AG09319 (cell line): ENCODE measurements at regions not wholly inside any gene's neighbourhood (a gene's known extent, or its start where the extent isn't known, plus 50 kb on each side); places are given as distances from the start of the nearest gene placed in this dataset.
"Not testable (repeated sequence)": the region's sequence is repeated elsewhere in the genome, so short reads cannot be mapped to it uniquely, and the experiment has no call there.

Experiments
- DNase-seq: peaks from one replicate; pipeline ENCODE4 v3.0.0-alpha.2; 2010; ENCODE audit warnings: low read depth; ENCODE audit errors: extremely low read depth
- CTCF ChIP-seq: IDR thresholded peaks from 2 replicates; pipeline ENCODE4 v1.5.1; 2011; ENCODE audit warnings: low read depth, mild to moderate bottlenecking, inconsistent platforms, low read length, moderate library complexity

- DNase-seq, result no peak
- no peak for TF ChIP-seq CTCF
Measured at GRCh38 chr18:25534401-25534800, 182.4 kb upstream of the ZNF521 start.

DNA sequence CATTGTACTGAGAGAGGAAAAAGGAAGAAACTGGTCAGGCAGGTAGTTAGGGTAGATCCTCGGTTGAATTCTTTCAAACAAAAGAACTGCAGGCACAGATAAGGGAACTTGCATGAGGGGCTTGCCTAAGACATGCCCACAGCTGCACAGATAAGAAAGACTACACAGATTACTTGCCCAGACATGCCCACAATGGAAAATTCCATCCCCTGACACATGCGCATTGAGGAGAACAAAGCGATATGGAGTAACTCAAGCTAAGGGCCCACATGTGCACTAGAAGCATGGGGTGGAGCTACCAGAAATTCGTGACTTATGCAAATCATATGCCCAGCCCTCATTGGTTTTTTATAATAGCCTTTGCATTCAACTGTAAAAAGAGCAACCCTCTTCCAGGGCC is 181.3 kb upstream of the ZNF521 start:
- no peak for TF ChIP-seq CTCF
- no peak for DNase-seq

DNA sequence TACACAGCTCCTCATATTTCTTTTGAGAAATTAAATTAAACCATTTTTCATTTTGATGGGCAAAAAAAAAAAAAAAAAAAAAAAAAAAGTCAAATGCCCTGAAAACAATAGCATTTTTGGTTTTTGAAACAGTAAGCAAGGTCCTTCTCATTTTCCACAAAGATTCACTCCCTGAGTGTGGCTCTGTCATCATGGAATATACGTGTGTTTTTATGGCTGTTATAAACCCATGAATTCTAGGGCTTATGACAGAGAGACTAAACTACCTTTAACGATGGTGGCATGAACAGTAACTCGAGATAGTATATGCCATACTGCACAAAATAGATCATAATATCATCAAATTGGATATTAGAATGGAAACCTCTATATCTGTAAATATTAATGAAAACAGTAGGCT is 179.2 kb upstream of the ZNF521 start:
- no peak for DNase-seq
- TF ChIP-seq CTCF, result no peak

DNA sequence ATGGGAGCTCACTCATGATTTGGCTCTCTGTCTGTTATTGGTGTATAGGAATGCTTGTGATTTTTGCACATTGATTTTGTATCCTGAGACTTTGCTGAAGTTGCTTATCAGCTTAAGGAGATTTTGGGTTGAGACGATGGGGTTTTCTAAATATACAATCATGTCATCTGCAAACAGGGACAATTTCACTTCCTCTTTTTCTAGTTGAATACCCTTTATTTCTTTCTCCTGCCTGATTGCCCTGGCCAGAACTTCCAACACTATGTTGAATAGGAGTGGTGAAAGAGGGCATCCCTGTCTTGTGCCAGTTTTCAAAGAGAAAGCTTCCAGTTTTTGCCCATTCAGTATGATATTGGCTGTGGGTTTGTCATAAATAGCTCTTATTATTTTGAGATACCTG is 173.8 kb upstream of the ZNF521 start:
- DNase-seq, result not testable (repeated sequence)

DNA sequence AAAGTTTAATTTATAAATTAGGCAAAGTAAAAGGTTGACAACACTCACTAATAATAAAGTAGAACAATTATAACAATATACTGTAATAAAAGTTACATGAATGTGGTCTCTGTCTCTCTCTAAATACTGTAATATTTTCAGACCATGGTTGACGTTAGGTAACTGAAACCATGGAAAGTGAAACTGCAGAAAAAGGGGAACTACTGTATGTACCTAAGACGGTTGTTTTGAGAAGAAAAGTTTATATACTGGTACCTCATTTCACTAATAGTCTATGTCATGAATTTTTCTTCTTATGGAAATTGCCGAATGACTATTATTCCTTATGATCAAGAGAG is 166.7 kb upstream of the ZNF521 start:
- no peak for TF ChIP-seq CTCF
- no peak for DNase-seq

DNA sequence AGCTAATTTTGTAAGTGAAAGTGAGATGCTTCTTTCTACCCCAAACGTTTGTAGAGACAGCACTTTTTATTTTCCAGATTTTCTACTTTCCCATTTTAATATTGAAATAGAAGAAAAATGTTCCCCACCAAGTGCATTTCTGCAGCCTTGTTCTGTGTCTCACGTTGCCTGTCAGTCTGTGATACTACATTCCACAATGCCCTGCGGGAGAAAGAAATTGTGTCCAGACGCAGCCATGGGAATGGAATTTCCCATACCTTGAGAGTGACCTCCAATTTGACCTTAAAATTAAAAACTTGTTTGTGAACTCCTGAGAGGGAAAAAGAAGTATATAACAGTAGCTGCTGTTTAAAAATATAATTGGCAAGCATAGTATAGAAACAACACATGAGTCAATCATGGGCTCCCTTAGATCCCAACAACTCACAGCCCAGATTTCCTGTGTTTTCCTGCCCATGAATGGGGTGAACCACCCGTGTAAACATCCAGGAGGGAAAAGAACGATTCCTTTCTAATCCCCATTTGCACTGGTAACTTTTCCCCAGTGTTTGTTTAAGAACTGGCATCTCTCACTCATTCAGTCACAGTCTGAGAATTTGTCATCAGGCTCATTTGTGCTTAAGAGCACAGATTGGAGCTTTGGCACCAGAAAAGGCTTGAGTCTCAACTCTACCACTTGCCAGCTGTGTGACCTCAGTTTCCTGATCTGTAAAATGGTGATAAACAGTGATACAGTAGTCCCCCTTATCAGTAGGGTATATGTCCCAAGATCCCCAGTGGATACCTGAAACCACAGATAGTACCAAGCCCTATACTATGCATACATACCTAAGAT is 166.1 kb upstream of the ZNF521 start:
- no peak for TF ChIP-seq CTCF
- DNase-seq, result no peak

DNA sequence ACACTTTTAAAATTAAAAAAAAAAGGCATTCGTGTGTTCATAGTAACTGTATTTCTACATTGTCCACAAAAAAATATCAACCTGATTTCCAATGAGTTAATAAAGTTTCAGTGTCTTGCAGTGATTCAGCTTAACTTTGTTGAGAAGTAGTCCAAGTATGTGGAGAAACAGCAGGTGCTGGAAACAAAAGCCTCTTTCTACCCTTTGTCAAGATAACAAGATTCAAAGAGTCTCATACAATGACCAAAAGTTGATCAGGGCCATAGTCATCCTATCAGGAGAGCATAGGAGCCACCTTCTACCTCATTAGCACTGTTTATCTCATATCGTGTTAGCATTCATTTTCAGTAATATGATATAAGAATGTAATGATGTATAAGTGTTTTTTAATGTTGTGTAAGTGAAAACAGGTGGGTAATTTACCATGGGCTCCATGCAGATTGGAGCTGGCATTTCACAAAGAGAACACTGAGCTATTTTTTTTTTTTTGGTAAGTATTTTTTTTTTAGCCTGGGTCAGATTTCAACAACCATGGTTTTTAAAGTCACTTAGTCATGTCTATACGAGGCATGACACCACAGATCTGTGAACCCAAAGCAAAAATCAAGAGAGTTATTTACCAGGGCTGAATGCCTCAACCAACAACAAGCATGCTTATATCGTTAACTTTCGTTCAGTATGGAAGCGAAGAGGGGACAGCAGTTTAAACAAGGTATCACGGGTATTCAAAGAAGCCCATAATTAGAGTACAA is 165.0 kb upstream of the ZNF521 start:
- no peak for TF ChIP-seq CTCF
- DNase-seq, result no peak

DNA sequence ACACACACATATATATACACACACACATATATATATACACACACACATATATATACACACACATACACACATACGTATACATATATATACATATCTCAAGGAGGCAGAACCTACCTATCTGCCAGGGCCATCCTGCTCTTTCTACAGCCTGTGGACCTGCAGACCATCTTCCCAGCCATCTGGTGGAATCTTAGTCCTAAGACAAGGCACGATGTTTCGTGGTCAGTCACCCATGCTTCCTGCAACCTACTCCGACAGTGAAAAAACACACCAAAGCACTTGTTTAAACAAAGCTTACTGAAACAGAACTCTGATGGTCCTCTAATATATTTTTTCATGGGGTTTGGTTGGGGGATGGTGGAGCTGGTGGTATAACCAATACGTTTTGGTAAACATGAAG is 164.2 kb upstream of the ZNF521 start:
- no peak for DNase-seq
- TF ChIP-seq CTCF, result no peak
